ENCODE measurements at regions not wholly inside any gene's neighbourhood (a gene's known extent, or its start where the extent isn't known, plus 50 kb on each side); places are given as distances from the start of the nearest gene placed in this dataset.
"Not testable (repeated sequence)": the region's sequence is repeated elsewhere in the genome, so short reads cannot be mapped to it uniquely, and the experiment has no call there.

DNA sequence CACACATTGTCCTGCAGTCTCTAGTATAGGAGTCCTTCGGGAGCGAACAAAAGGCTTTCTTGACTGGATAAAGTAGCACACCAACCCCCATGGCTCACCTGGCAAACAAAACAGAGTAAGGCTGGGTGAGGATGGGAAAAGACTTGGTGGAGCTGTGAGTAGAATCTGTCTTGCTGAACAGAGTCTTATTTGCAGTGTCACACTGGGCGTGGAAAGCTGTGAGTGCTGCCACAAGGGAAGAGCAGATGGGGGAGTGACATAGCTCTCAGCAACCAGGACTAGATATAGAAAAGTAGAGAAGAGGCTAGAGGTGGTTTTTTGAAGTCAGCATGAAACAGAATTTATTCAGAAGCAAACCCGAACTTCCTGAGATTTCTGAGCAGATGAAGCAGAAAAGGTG lies 137.2 kb upstream of the ESX1 start:
- no peak for DNase-seq (ENCODE audit: low spot score)
- FAIRE-seq, result no peak

DNA sequence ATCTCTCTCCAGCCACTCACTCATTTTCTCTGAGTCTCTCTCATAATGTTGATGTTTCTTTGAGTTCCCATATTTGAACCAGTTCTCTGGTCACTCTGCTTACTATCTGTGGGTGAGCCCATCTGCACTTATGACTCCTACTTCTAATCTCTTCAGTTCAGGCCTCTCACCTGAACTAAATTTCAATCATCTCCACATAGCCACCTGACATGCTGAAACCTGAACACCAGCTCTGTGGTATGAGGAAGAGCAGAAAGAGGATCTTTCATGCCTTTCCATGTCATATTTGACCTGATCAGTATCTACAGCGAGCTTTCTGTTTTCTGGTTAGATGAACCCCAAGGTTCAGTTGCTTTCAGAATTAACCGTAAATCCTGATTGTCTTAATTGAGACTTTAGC lies 122.2 kb upstream of the ESX1 start:
- DNase-seq (ENCODE audit: low spot score) (no peak), FAIRE-seq (no peak)

DNA sequence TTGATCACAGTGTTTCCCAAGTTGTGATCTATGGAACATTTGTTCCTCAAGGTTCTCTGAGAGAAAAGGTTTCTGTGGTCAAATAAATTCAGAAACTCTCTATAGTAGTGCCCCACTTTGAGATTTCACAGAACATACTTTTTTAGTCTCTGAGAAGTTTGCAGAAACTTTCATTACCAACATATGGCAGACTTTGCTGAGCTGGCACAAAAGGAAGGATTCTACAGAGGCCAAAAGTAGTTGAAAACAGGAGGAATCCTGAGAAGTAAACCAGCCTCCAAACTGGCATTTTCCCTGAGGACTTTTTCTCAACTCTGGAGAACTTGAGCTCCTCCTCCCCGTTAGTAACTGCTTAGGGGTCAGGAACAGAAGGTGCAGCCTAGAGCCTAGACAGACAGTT lies 117.8 kb upstream of the ESX1 start:
- DNase-seq (ENCODE audit: low spot score) (no peak), FAIRE-seq (no peak)

DNA sequence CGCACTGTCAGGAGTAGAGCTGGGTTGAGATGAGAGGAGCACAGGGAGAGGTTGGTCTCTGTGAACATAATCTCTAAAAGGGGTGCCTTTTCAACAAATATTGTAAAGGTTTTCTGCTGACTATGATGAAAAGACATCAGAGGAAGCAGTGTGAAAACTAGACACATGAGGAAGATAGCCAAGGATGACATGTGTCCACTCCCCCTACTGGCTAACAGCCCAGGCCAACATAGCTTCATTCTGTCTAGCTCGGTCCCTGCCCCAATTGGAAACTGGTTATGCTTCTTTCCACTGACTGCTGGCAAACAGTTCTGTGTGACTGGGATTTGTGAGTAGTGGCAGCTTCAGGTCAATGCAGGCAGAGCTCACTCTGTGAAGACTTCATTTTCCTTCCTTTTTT lies 115.4 kb upstream of the ESX1 start:
- FAIRE-seq (peak; percentile 20), DNase-seq (ENCODE audit: low spot score) (peak; percentile 3)

DNA sequence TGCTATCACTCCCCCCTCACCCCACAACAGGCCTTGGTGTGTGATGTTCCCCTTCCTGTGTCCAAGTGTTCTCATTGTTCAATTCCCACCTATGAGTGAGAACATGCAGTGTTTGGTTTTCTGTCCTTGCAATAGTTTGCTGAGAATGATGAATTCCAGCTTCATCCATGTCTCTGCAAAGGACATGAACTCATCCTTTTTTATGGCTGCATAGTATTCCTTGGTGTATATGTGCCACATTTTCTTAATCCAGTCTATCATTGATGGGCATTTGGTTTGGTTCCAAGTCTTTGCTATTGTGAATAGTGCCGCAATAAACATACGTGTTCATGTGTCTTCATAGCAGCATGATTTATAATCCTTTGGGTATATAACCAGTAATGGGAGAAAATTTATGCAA lies 106.0 kb upstream of the ESX1 start:
- not testable (repeated sequence) for FAIRE-seq; DNase-seq (ENCODE audit: low spot score)

DNA sequence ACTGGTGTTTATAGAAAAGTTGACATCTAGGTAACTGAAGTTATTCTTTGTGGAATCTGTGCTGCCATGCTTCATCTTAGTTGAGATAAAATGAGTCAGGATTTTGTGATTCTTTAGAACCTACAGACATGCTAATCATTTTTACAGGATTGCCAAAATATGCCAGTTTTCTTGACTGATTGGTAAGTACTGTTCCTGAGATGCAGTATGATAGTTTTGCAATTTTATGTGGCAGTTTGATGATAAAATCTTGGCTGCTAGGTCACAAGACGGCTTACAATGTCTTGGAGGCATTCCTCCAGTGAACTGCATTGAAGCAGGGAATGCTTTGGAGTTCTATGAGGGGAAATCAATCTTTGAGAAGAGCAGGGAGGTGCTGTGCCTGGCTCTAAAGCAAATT lies 104.4 kb upstream of the ESX1 start:
- DNase-seq (ENCODE audit: low spot score) (no peak), FAIRE-seq (no peak)

DNA sequence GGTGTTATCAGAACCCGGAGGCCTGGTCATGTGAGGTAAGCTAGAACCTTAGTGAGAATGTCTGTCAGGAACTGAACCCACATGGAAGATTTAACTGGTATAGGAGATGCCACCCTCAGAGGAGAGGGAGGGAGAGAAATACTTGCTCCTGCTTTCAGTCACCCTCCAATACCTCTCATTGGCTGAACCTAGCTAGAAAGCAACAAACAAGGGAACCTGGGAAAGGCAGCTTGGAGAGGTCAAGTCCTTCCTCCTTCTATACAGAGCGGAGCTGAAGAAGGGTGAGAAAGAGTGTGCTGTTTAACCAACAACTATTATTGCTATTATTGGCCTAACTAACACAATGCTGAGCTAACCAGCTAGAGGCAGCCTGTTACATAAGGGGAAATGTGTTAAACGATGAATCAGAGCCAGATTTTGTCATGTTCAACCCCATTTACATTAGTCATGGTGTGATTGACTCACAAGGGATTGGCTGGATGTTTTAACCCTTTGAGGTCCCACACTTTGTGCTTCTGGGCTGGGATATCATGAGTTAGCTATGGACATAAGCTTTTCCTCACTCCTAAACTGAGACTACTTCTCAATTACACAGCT lies 96.5 kb upstream of the ESX1 start:
- peak; percentile 90 for FAIRE-seq
- peak; percentile 69 for DNase-seq (ENCODE audit: low spot score)

DNA sequence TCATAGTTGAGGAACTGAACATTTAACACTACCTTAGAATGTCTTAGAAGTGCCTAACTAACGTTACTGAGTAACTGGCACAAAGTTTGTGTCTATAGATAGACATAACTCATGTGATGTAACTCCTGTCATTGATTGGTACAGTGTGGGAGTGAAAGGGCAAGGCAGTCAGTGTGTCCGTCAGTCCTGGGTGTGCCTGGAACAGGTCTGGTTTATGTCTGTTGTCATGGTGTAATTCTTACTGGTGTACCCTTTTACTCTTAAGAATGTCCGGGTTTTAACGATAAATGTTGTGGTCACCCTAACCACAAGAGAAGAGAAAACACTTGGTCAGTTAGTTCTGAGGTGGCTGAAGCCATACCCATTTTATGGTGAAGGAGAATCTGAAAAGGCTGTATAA lies 93.1 kb upstream of the ESX1 start:
- FAIRE-seq (peak; percentile 61), DNase-seq (ENCODE audit: low spot score) (peak; percentile 58)

DNA sequence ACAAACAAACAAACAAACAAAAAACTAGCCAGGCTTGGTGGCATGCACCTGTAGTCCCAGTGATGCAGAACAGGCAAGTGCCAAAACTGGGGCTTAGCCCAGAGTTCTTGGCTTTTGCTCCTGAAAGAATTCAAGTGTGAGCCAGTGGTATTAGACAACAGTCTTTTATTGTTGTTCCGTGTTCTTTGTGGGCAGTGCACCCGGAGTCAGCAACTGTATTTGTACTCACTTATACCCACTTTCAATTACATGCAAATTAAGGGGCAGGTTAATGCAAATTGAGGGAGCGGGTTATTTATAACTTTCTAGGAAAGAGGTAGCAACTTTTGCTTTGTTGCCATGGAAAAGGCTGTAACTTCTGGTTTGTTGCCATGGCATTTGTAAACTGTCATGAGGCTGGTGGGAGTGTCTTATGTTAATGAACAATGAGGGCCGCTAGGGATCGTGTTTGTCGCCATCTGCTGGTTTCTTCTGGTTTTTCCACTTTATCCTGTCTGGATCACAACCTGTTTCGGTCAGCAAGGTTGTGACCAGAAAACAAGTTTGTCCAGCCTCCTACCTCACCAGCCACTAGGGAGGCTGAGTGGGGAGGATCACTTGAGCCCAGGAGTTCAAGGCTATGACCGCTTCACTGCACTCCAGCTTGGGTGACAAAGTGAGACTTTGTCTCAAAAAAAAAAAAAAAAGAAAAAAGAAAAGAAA lies 88.8 kb upstream of the ESX1 start:
- DNase-seq (ENCODE audit: low spot score), result peak; percentile 51
- FAIRE-seq, result peak; percentile 81

DNA sequence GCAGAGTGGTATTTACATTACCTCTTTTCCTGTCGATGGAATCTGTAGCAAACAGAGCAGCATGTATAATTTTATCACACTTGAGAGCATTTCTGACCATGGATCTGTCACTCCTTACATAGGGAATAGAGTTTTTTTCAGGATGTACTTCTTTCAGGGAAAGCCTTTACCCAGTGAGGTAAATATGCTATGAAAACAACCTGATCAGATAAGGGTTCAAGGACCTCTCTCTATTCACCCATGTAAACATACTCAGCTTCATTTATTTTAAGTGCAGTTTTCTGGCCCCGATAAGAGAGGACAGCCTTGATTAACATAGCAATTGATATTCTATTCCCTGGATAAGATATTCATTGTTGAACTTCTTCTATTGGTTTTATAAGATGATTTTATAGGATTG lies 87.3 kb upstream of the ESX1 start:
- DNase-seq (ENCODE audit: low spot score) (no peak), FAIRE-seq (no peak)

DNA sequence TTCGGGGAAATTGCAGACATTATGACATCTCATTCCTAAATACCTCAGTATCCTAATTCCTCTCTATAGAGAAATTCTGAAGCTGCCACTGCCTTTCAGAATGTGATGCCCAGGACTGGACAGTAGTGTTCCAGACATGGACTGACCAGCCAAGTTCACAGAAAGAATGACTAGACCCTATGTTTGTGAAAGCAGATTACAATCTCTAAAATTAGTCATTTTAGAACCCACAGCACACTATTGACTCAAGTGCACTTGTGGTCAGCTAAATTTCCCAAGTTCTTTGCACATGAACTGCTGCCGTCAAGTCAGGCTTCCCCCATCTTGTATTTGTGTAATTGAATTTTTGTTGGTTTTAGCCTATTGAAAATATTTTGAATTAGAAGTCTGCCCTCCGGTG lies 81.0 kb upstream of the ESX1 start:
- DNase-seq (ENCODE audit: low spot score) (peak; percentile 76), FAIRE-seq (peak; percentile 95)

DNA sequence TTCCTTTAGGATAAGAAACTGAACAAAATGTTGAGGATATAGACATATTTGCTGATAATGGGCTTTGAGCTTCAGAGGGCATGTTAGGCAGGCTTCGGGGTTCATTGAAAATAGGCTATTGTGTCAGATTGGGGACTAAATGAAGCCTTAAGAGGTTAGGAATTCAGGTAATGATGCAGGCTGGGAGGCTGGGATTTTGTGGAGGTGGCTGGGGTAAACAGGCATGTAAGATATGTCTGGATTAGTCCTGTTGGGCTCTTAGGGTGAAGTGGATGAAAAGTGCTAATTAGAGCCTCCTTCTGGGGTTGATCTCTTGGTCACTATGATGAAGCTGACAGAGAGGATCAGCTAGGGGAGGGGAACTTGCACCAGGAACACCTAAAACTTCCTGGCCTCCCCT lies 80.2 kb upstream of the ESX1 start:
- no peak for DNase-seq (ENCODE audit: low spot score)
- FAIRE-seq, result no peak

DNA sequence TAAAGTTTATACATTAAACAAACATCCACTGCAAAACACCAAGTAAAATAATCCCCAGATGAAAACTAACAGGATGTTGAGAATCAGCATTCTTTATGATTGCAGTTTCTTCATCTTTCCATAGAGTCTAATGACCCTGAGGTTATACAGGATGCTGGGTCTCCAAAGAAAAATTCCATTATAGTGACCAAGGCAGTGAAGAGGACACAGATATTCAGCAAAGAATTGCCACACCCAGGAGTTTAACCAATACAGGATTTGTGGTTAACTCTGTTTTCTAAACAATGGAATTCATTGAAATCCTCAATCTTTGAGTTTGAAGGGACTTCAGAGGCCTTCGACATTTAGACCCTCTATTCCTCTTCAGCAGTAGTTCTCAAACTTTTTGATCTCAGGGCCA lies 76.2 kb upstream of the ESX1 start:
- peak; percentile 58 for DNase-seq (ENCODE audit: low spot score)
- FAIRE-seq, result peak; percentile 65

DNA sequence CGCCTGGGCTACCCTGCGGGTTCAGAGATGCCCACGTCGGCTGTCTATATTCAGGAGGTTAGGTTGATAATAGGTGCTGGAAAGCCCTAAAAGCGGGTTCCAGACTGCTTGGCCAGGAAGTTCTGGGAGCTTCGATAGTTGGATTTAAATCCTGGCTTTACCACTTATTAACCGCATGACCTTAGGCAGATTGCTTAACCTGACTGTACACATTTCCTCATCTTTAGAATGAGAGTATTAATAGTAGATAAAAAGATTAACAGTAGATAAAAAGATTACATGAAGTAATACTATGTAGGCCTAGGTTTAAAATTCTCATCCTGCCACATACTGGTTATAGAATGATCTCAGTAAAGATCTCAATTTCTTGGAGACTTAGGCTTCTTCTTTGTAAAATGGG lies 75.0 kb upstream of the ESX1 start:
- FAIRE-seq (no peak), DNase-seq (ENCODE audit: low spot score) (no peak)

DNA sequence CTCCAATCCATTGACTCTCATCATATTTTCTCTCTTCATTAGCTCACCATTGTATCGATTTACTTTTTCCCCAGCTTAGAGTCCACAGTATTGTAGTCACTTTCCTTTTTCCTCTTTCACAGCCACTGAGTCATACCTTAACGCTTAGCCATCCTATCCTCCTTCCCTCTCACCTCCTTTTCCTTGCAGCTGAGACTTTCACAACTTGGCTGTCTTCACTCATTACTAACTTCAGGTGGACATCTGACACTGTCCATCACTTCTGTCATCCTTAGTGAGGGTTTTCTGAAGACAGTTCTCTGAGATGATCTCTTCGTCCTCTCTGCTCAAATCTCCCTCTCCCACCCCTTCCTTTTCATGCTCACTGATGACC lies 70.5 kb upstream of the ESX1 start:
- DNase-seq (ENCODE audit: low spot score), result peak; percentile 30
- FAIRE-seq, result peak; percentile 67

DNA sequence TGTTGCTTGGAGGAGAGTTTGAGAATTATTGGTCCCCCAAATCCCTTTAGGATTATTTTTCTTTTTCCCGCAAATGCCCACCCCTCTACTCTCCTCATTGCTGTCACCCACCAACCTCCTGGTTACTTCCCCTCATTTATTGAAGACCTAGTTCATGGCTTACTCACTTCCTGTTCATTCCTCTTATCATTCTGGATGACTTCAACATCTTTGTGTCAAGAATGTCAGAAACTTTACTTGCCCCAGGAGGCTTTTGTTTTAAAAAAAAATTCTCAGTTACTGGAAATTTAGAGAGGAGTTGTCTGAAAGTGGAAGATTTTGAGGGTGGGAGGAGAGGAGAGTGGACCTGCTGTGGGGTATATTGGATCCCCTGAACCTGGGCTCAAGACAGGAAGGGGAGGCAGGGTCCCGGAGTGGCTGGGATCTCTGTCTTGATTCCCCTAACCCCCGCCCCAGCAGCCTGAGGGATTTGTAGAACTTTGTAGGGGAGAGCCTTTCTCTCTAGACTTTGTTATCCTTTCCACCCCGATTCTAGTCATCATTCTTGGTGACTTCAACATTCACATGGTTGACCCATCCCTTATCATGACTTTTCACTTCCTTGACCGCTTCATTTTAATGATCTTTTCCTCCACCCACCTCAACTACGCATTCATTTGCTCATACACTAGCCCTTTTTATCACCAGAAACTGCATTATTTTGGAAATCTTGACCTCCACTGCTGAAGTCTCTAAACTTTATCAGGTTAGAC lies 69.9 kb upstream of the ESX1 start:
- FAIRE-seq (no peak), DNase-seq (ENCODE audit: low spot score) (peak; percentile 15)

DNA sequence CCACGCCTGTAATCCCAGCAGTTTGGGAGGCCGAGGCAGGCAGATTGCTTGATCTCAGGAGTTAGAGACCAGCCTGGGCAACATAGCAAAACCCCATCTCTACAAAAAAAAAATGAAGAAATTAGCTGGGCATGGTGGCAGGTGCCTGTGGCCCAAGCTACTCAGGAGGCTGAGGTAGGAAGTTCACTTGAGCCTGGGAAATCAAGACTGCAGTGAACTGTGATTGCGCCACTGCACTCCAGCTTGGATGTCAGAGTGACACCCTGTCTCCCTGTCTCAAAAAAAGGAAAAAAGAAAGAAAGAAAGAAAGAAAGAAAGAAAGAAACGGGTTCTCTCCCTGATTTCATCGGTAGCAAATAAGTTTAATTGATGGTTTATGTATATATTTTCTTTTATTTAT lies 64.6 kb upstream of the ESX1 start:
- FAIRE-seq (no peak), DNase-seq (ENCODE audit: low spot score) (no peak)

DNA sequence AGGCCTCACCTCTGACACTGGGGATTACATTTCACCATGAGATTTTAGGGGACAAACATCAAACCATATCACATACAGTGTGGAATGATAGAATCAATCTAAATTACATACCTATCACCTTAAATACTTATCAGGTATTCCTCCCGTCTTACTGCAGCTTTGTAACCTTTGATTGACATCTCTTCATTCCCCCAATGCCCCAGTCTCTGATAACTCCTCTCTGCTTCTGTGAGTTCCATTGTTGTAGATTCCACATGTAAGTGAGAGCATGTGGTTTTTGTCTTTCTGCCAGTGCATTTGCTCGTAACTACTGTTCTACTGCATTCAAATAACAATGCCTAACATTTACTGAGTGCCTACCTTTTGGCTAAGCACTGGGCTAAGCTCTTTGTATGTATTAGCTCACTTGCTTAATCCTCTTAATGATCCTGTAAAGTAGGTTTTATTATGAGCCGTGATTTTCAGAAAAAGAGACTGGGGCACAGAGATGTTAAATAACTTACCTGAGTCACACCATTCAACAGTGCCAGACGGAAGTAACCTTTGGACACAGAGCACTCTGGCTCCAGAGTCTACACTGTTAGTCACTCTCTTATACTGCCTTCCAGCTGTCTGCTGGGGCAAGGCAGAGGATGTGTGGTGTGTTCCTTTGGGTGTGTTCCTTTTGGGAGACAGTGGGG lies 63.7 kb upstream of the ESX1 start:
- FAIRE-seq, result peak; percentile 82
- peak; percentile 66 for DNase-seq (ENCODE audit: low spot score)

DNA sequence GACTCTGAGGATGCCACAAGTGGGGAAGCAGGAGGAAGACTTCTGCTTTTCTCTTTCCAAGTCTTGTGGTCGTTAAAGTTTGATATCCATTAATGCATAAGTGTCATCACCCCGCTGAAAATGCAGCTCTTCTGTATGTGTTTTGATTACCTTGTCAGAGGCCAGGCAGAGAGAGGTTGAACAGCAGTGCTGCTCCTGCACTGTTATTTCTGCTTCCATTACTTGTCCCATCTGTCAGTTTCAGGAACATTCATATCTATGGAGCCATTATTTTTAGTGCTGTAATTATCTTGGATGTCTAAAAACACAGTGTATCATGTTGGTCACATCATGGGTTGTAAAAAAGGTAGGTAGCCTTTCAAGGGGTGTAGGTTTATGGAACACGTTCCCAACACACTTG lies 62.0 kb upstream of the ESX1 start:
- FAIRE-seq, result no peak
- DNase-seq (ENCODE audit: low spot score), result no peak

DNA sequence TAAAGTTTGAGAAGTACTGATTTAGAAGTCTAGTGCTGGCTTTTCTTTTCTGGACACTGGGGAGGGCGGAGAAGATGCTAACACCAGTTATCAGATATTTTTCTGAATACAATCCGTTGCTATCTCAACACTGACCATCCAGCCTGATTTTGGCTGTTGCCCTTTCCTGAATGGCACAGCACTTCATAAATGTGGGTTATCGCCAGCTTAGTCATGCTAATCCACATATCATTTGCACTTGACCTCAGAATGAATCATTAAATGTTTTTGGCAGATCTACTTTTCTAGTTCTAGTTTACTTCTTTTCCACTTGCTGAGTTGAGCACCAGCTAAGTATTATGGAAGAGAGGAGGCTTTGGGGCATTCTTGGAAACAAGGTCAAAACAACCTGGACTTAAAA lies 60.8 kb upstream of the ESX1 start:
- peak; percentile 92 for FAIRE-seq

DNA sequence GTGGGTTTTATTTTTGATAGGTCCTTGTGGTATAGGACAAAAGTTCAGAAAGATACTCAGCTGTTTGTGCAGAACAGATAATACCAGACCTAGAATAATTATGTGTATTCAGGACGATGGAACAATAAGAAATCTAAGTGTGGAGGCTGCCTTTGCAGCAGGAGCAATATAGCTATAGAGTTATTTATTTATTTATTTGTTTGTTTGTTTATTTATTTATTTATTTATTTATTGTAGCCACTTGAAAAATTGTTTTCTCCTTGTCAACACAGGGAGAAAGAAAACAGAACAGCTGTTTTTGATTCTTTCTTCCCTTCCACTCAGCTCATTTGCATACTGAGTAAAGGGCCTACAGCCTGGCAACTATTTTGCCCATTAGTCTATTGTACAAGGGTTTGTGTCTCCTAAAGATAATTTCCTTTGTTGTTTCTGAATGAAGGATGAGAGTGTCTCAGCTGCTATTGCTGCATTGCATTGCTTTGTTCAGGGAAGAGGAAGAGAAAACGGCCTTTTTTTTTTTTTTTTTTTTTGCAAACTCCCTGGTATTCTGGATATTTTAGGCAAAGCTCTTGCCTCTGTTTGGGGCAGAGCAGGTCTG lies 56.0 kb upstream of the ESX1 start:
- FAIRE-seq, result no peak
- no peak for DNase-seq (ENCODE audit: low spot score)

More for the DNA sequence above, 60.8 kb upstream of the ESX1 start:
- peak; percentile 80 for DNase-seq (ENCODE audit: low spot score)

DNA sequence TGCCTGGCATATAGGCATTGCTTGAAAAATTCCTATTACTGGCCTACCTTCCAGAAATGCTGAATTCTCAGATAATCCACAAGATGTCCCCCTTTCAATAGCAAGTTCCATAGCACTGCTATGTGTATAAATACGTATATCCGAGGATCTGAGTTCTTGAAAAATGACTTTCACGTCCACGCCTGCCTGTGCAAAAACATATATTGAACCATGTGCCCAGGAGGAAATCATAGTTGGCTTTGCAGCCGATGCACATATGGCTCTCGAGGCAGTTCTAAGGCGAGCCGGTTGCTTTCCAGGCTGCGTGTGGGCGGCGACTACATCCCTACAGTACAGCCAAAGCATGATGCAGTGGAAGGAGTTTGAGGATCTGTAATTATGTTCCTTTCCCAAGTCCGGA lies 55.4 kb upstream of the ESX1 start:
- DNase-seq (ENCODE audit: low spot score), result peak; percentile 31
- FAIRE-seq, result peak; percentile 25
